HepG2 (cell line): ENCODE measurements at regions not wholly inside any gene's neighbourhood (a gene's known extent, or its start where the extent isn't known, plus 50 kb on each side); places are given as distances from the start of the nearest gene placed in this dataset.

Experiments
- ATAC-seq: fragments of 200-7000 bp; cut with Tn5 transposase; 3 replicates; pipeline ENCODE4 v1.9.1; 2020; ENCODE audit warnings: mild to moderate bottlenecking, moderate library complexity
- BruUV-seq: library from RNA; stranded (reverse); fragments of 400-500 nt; replicated peaks from 2 replicates; lab custom pipeline; 2021; lab: Mats Ljungman, UMichigan
- CTCF ChIA-PET: fragments of 300-600 bp; formaldehyde crosslinking; extraction: SDS; loops from one replicate; lab custom pipeline; 2021; ENCODE audit warnings: low total read pairs, inconsistent platforms, low intra/inter-chr PET ratio; lab: Yijun Ruan, JAX
- POLR2A ChIA-PET: fragments of 350-600 bp; sonication (Branson Sonifier 250); formaldehyde crosslinking; loops from one replicate; lab custom pipeline; 2020; ENCODE audit warnings: antibody characterized with exemption, inconsistent platforms; lab: Yijun Ruan, JAX
- DNase-seq: peaks from one replicate; pipeline ENCODE4 v3.0.0-alpha.2; 2015; ENCODE audit warnings: low spot score
- FAIRE-seq: peaks from 3 replicates; lab custom pipeline; 2011; peaks lifted over from hg19 to GRCh38; lab: Jason Lieb, UNC
- H2AFZ ChIP-seq: one replicate; pipeline ENCODE4 v1.6.1; 2011; ENCODE audit warnings: low read length, inconsistent platforms
- H3K27ac ChIP-seq: fragments of 300-600 bp; 3 replicates; pipeline ENCODE4 v1.8.0; 2011; ENCODE audit warnings: mixed run types, mild to moderate bottlenecking, mixed read lengths, low read length, inconsistent platforms; ENCODE audit not compliant: insufficient read depth; ENCODE audit errors: extremely low read length
- H3K27me3 ChIP-seq, 2 experiments: fragments of 200-600 bp in 1 of 2; 2 replicates in 1 of 2; 3 replicates in 1 of 2; pipeline versions ENCODE4 v1.6.0 to v1.8.0; 2011; ENCODE audit warnings: low read length in 2 of 2, mild to moderate bottlenecking in 2 of 2, moderate library complexity in 2 of 2, inconsistent platforms in 1 of 2; ENCODE audit not compliant: insufficient read depth in 2 of 2, control insufficient read depth in 1 of 2
- H3K36me3 ChIP-seq, 2 experiments: fragments of 200-600 bp in 1 of 2; replicated peaks in 1 of 2; 2 replicates in 1 of 2; 3 replicates in 1 of 2; pipeline versions ENCODE4 v1.5.1 to v1.8.0; 2011; ENCODE audit warnings: low read length in 2 of 2, inconsistent platforms in 1 of 2; ENCODE audit not compliant: insufficient read depth in 2 of 2, control insufficient read depth in 1 of 2
- H3K4me1 ChIP-seq: 2 replicates; pipeline ENCODE4 v1.5.1; 2012; ENCODE audit warnings: low read length, inconsistent platforms; ENCODE audit not compliant: insufficient read depth
- H3K4me2 ChIP-seq: 2 replicates; pipeline ENCODE4 v1.6.0; 2011; ENCODE audit warnings: low read depth, low read length, inconsistent platforms
- H3K4me3 ChIP-seq, 3 experiments: fragments of 200-600 bp in 1 of 3; sonication (generic), shearing (Covaris generic) in 1 of 3; replicated peaks in 1 of 3; 2 replicates each; pipeline ENCODE4 v1.5.1; 2011 to 2016; ENCODE audit warnings: low read length in 3 of 3, inconsistent platforms in 2 of 3, low read depth in 2 of 3, mild to moderate bottlenecking in 2 of 3, control low read depth in 1 of 3, mixed read lengths in 1 of 3; ENCODE audit not compliant: insufficient read depth in 1 of 3
- H3K79me2 ChIP-seq: one replicate; pipeline ENCODE4 v1.6.1; 2011; ENCODE audit warnings: low read length, inconsistent platforms; ENCODE audit not compliant: insufficient read depth
- H3K9ac ChIP-seq: 2 replicates; pipeline ENCODE4 v1.6.0; 2011; ENCODE audit warnings: mild to moderate bottlenecking, low read depth, low read length, inconsistent platforms; ENCODE audit not compliant: insufficient read depth
- H3K9me3 ChIP-seq: 2 replicates; pipeline ENCODE4 v1.5.1; 2012; ENCODE audit warnings: mild to moderate bottlenecking, low read length
- H4K20me1 ChIP-seq: 2 replicates; pipeline ENCODE4 v1.6.0; 2011; ENCODE audit warnings: inconsistent platforms, mild to moderate bottlenecking, low read length, moderate library complexity; ENCODE audit not compliant: insufficient read depth
- AKAP8 ChIP-seq: sonication (generic); formaldehyde crosslinking; IDR thresholded peaks from 2 replicates; pipeline ENCODE4 v1.5.1; 2020; ENCODE audit warnings: mild to moderate bottlenecking, missing genetic modification reagents
- BHLHE40 ChIP-seq: IDR thresholded peaks from 2 replicates; pipeline ENCODE4 v1.6.1; 2011; ENCODE audit warnings: low read length, improper control_type of control experiment
- CAMTA2 ChIP-seq: sonication (generic); formaldehyde crosslinking; IDR thresholded peaks from 2 replicates; pipeline ENCODE4 v1.4.0; 2020; ENCODE audit warnings: mild to moderate bottlenecking, missing genetic modification reagents, borderline replicate concordance
- FIP1L1 ChIP-seq: fragments of 200-400 bp; formaldehyde crosslinking; IDR thresholded peaks from 2 replicates; pipeline ENCODE4 v1.6.1; 2018; ENCODE audit warnings: low read depth, mild to moderate bottlenecking, low read length, moderate library complexity, borderline replicate concordance; ENCODE audit not compliant: insufficient read depth
- PITX1 ChIP-seq: sonication (generic); formaldehyde crosslinking; IDR thresholded peaks from 2 replicates; pipeline ENCODE4 v1.5.1; 2020; ENCODE audit warnings: mild to moderate bottlenecking, missing genetic modification reagents
- SOX13 ChIP-seq, 3 experiments: fragments of 450-650 bp in 1 of 3; sonication (generic) in 1 of 3; formaldehyde crosslinking in 1 of 3; IDR thresholded peaks in 2 of 3; conservative IDR thresholded peaks in 1 of 3; 2 replicates each; pipeline versions ENCODE4 v1.5.0 to v1.6.1; 2016 to 2020; ENCODE audit warnings: antibody characterized with exemption in 1 of 3, mild to moderate bottlenecking in 1 of 3, missing compliant biosample characterization in 1 of 3, missing genetic modification reagents in 1 of 3, moderate library complexity in 1 of 3
- ZKSCAN8 ChIP-seq: IDR thresholded peaks from 2 replicates; pipeline ENCODE4 v1.6.1; 2016; ENCODE audit warnings: borderline replicate concordance, missing genetic modification reagents, missing compliant biosample characterization
- ZNF101 ChIP-seq: sonication (generic); formaldehyde crosslinking; IDR thresholded peaks from 2 replicates; pipeline ENCODE4 v1.4.0; 2020; ENCODE audit warnings: mild to moderate bottlenecking, low read depth, missing genetic modification reagents, borderline replicate concordance
- ZNF296 ChIP-seq: sonication (generic); formaldehyde crosslinking; conservative IDR thresholded peaks from 2 replicates; pipeline ENCODE4 v1.5.0; 2020; ENCODE audit warnings: mild to moderate bottlenecking, missing genetic modification reagents
- ZNF567 ChIP-seq: sonication (generic); formaldehyde crosslinking; IDR thresholded peaks from 2 replicates; pipeline ENCODE4 v1.8.1; 2023; ENCODE audit warnings: mild to moderate bottlenecking, missing genetic modification reagents, borderline replicate concordance
- ZNF780A ChIP-seq: sonication (generic); formaldehyde crosslinking; IDR thresholded peaks from 2 replicates; pipeline ENCODE4 v1.8.0; 2022; ENCODE audit warnings: mild to moderate bottlenecking, missing genetic modification reagents, moderate library complexity
- WGBS: methylation state at CpG from one replicate; pipeline ENCODE4 v1.1.6; 2017; ENCODE audit warnings: low lambda C conversion rate; 5-methylcytosine and 5-hydroxymethylcytosine counted together
- in situ Hi-C: cut with HindIII; loops from 2 replicates; pipeline ENCODE4 v1.10.0; 2017; ENCODE audit warnings: low pct_unique_long_range_greater_than_20kb; ENCODE audit not compliant: extremely low pct_ligation_motif_present
- intact Hi-C: fragments of 100-400 bp; cut with micrococcal nuclease; formaldehyde crosslinking; loops from one replicate; pipeline ENCODE4 v1.10.0; 2022; ENCODE audit not compliant: unreplicated experiment
- TF ChIP-seq, protein P1 (sequence below): sonication (generic); formaldehyde crosslinking; IDR thresholded peaks from 2 replicates; pipeline ENCODE4 v1.8.1; 2022; ENCODE audit warnings: mild to moderate bottlenecking, missing genetic modification reagents

DNA sequence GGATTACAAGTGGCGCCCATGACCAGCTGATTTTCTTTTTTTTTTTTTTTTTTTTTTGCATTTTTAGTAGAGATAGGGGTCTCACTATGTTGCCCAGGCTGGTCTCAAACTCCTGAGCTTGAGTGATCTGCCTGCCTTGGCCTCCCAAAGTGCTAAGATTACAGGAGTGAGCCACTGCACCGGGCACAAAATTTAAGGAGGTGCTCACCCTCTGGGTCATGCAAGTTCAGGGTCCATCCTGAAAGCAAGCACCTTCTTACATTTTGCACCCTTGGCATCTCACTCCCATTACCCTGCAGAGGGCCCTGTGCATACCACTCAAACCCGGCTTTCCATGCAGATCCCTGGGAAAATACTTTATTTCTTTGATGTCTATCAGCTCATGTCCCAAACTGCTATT is 95.6 kb upstream of the ADRA1B start:
- H3K27ac ChIP-seq: no peak overlapping the region
- CTCF ChIA-PET: no interaction called here
- no peaks in the 10 kb centered on the region for H3K9me3 ChIP-seq
- no peaks in the 10 kb centered on the region for H3K4me1 ChIP-seq
- H2AFZ ChIP-seq: no peak overlapping the region
- in situ Hi-C loops (no loop called here), intact Hi-C loops (no loop called here)
- no peak overlapping the region for H3K4me2 ChIP-seq
- FAIRE-seq: no peak
- POLR2A ChIA-PET: no interaction called here
- WGBS: 13% methylated on average over 3 of the region's 3 CpGs
- no peak for DNase-seq
- ATAC-seq: no peak
- H3K79me2 ChIP-seq: no peaks in the 10 kb centered on the region
- H4K20me1 ChIP-seq: no peaks in the 10 kb centered on the region
- TF ChIP-seq ZNF567 (CRISPR knock-in tag) (no peak), SOX13 (IDR thresholded peaks at IDR 0.05) (no peak), SOX13 (CRISPR knock-in tag; conservative IDR thresholded peaks at IDR 0.05 in 1 of 2, IDR thresholded peaks at IDR 0.05 in 1 of 2) (no peak), ZNF780A (CRISPR knock-in tag) (no peak), BHLHE40 (no peak)
- H3K27me3 ChIP-seq: peaks cover 0 to 4% of the 10 kb centered on the region in 2 experiments; a peak in 1 of 5 replicates
- H3K9ac ChIP-seq: no peak overlapping the region
- no peak overlapping the region for H3K4me3 ChIP-seq
- BruUV-seq: no TSS peak
- H3K36me3 ChIP-seq: no peaks in the 10 kb centered on the region

DNA sequence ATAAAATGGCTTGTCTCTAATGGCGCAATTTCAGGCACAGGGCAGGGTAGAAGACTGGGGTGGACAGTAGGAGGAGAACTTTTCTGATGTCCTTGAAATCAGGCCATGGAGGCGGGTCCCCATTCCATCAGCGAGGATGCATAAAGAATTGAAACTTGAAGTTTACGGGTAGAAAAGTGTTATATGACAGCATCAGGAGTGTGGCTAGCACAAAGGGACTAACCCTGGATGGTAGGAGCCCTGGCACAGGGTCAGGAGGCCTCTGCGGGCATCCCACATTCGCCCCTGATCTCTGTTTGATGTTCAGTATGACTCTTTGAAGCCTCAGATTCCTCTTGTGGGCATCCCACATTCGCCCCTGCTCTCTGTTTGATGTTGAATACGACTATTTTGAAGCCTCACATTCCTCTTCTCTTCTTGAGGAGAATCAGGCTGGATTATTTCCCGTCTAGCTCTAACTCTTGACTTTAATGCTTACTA is 94.8 kb upstream of the ADRA1B start:
- no peak for ATAC-seq
- Histone ChIP-seq H3K27me3 (peaks cover 0 to 4% of the 10 kb centered on the region in 2 experiments; a peak in 1 of 5 replicates), H3K36me3 (no peaks in the 10 kb centered on the region), H2AFZ (no peak overlapping the region), H3K4me1 (no peaks in the 10 kb centered on the region), H4K20me1 (no peaks in the 10 kb centered on the region), H3K4me3 (no peak overlapping the region), H3K9ac (no peak overlapping the region), H3K79me2 (no peaks in the 10 kb centered on the region), H3K27ac (no peak overlapping the region), H3K4me2 (no peak overlapping the region), H3K9me3 (no peaks in the 10 kb centered on the region)
- no peak for TF ChIP-seq FIP1L1
- no peak for TF ChIP-seq AKAP8 (CRISPR knock-in tag)
- no peak for TF ChIP-seq CAMTA2
- no peak for TF ChIP-seq ZKSCAN8 (CRISPR knock-in tag)
- TF ChIP-seq, protein P1, sequence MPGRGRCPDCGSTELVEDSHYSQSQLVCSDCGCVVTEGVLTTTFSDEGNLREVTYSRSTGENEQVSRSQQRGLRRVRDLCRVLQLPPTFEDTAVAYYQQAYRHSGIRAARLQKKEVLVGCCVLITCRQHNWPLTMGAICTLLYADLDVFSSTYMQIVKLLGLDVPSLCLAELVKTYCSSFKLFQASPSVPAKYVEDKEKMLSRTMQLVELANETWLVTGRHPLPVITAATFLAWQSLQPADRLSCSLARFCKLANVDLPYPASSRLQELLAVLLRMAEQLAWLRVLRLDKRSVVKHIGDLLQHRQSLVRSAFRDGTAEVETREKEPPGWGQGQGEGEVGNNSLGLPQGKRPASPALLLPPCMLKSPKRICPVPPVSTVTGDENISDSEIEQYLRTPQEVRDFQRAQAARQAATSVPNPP (CRISPR knock-in tag): no peak
- no peak for TF ChIP-seq ZNF296 (CRISPR knock-in tag)
- TF ChIP-seq PITX1 (CRISPR knock-in tag): no peak
- TF ChIP-seq ZNF101 (CRISPR knock-in tag): no peak
- in situ Hi-C loops (no loop called here), intact Hi-C loops (no loop called here)
- no TSS peak for BruUV-seq
- no peak for FAIRE-seq
- WGBS: 3% methylated on average over 9 of the region's 9 CpGs
- CTCF ChIA-PET: no interaction called here
- no peak for DNase-seq
- POLR2A ChIA-PET: no interaction called here
